GM18517 (cell line): ENCODE measurements at regions not wholly inside any gene's neighbourhood (a gene's known extent, or its start where the extent isn't known, plus 50 kb on each side); places are given as distances from the start of the nearest gene placed in this dataset.

Source experiments
- ATAC-seq: cut with Tn5 transposase; IDR thresholded peaks from one replicate; pipeline ENCODE4 v1.9.1; 2021; ENCODE audit warnings: mild to moderate bottlenecking, moderate library complexity; ENCODE audit not compliant: unreplicated experiment

DNA sequence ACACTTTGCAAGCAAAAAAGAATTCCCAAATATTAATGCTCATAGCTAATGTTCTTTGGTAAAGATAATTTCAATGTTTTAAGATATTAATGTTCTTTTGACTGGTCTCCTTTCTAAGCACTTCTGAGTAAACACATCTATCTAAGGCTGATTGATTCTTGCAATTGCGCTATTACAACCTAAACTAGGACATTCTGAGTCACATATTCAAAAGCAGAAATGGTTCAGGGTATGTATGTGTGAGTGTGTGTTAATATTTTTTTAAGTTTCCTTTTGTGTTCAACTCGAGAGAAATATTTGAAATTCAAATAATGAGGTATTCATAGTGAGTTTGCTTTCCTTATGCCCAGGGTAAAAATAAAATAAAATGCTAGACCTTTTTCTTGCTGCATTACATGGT is 203.6 kb upstream of the GRIK3 start:
- ATAC-seq: no peak

DNA sequence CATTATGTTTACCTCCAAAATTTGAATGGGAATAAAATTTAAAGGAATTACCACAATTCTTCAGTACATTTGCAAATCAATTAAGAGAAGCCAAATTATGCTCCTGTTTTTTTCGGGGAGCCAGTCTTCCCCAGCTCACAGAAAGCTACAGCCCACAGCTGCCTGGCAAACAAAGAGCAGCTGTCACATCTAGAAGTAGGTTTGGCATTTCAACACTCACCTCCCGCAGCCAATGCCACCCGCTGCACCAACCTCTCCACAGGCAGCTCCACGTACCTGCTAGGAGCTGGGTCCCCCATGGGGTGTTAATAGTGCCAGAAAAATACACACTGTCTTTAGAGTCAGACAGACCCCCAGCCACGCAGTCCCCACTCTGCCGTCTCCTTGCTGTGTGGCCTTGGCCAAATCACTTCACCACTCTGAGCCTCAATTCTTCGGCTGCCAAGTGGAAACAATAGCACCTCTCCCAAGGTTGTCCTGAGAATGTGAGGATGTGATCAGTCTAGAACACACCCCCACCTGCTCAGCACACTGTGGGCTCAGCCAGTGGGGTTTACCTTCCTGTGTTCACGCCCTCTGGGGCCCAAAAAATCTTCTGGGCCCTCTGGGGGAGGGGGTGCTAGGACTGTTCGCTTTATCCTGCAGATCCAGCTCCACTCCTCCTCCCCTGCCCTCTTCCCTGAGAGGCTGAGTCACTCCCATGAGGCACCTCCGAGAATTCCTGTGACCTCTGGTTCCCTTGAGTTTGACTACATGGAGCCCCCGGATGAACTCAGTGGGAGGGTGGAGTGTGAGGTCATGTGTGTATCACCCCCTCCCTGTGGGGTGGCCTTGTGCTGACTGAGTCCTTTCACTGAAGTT is 204.3 kb upstream of the GRIK3 start:
- ATAC-seq: no peak

DNA sequence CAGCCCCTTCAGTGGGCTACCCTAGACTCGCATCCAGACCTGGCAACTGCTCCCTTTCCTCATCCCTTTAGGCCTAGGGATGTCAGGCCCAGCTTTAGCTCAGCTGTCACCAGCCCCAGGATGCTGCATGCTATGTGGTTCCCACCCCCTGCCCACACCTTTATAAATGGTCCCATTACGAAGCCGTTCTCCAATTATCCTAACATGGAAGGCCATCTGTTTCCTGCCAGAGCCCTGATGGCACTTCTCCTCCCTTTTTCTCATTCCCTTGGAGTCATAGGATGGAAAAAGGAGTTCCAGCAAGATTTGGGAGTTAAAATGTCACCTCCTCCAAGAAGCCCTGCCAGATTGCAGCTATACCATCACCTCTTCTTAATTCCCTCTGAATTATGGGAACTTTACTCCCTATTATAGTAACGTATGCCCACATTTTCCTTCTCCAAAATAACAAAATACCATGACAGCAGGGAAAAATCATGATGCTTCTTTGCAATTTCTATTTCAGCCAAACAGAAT is 205.0 kb upstream of the GRIK3 start:
- no peak for ATAC-seq

DNA sequence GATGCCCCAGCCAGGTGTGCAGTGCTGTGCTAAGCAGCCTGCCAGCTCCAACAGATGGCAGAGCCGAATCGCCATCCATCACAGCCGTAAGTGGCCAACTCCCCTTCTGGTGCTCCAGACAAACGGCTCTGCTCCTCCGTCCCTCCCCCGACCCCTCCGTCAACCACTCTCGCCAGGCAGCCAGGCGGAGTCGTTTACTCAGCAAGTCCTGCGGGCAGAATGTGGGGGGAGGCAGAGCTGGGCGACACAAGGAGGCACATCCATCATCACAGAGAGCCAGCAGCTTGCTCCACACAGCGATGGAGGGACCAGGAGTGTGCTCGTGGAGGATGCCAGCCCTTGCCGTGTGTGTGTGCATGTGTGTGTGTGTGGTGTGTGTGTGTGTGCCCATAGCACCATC is 206.6 kb upstream of the GRIK3 start:
- ATAC-seq: no peak

DNA sequence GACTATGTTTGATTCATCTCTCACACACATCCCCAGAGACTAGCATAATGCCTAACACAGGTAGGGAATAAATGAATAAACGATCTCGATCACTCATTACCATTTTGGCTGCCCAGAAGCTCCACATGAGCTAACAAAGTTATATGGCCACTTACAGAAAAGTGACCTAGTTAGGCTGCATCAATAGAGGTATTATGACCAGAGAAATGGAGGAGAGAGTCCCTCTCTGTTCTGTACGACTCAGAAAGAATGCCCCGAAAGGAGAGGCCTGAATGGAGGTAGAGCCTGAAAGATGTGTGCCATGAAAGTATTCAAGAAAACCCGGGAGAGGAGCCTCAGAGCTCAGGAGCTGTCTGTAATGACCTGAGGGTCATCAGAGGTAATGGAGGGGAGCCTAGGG is 208.2 kb upstream of the GRIK3 start:
- no peak for ATAC-seq

DNA sequence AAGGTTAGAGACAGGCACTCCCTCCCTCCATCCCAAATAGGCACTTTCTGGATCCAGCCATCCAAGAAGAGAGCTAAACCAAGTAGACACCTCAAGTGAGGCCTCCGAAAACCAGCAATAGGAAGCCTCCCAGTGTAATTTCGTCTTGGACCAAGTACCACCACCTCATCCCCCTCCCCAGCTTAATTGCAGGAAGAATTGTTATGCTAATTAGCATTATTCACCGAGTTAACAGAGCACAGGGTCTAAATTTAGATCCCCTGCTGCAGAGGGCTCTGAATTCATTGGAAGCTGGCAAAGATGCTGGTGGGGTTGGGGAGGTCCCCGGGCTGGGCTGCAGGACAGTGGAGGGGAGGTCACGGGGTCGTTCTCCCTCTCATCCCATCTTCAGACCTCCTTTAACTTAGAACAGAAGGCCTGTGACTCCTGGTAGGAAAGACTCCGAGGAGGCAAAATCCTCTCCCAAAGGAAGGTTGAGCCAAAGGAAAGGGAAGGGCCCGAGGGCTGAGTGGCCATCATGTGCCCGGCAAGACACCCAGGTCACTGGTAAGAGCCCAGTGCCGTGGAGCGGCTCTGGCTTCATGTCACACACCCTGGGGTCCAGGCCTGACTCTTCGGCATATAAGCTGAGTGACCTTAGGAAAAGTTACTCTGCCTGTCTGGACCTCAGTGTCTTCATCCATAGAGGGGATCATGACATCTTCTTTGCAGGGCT is 209.2 kb upstream of the GRIK3 start:
- no peak for ATAC-seq

DNA sequence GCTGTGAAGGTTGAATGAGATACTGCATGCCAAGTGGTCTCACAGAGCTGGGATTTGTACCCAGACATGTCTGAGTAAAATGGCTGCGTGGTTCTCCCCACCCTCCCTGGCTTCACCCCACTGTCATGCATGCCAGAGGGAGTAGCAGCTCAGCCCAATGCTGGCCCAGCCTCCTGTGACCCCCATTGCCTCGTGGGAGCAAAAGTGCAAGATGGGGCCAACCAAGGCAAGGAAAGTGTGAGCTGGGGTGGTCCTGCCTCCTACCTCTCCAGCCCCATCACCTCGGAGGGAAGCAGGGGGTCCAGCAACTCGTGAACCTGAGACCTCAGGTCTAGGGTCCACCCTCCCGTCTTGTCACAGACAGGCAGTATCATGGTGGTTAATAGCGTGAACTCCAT is 209.8 kb upstream of the GRIK3 start:
- ATAC-seq: no peak

DNA sequence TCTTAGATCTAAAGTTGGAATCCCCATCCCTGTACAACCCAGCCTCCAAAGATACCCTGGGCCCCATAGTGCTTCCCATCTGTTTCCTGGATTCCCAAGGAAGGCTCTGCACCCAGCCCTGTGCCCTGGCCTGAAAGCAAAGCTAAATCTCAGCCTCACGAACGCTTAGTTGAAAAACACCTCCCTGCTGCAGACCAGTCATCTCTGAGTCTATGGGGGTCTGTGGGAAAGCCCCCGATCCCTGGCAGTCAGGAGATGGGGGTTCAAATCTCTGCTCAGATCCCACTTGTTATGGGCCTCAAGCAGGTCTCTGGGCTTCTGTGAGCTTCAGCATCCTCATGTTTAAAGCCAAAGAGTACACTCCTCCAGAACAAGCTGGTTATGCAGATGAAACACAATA is 210.5 kb upstream of the GRIK3 start:
- ATAC-seq: no peak

DNA sequence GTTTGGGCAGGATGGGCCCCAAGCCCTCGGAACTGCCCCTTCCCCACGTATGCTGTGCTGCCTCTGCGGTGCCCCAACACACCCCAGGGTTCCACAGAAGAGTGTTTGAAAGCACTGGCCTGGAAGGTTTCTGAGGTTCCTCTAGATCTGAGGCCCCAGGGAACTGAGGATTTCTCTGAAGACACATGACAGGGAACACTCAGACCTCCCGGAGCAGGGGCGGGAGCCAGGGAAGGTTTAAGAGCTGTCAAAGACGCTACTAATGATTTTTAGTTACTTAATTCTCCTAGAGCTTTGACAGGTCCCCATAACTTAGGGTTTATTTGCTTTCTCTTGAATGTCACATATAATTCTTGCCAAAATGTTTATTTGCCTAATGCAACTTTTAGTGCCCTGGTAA is 212.3 kb upstream of the GRIK3 start:
- no peak for ATAC-seq

DNA sequence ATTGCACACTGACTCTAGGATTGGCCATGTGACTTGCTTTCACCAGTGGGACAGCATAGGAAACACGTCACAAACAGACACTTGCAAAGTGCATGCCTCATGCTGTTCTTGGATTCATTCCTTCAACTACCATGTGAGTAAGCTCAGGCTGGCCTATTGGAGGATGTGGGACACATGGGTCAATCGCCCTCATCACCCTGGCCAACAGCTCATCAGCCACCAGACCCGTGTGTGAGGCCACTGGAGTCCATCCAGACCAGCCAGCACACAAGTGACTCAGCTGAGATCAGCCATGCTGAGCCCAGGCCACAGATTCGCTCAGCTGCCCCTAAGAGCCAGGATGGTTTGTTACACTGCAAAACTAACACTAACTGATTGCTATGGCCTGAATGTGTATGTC is 216.1 kb upstream of the GRIK3 start:
- no peak for ATAC-seq

DNA sequence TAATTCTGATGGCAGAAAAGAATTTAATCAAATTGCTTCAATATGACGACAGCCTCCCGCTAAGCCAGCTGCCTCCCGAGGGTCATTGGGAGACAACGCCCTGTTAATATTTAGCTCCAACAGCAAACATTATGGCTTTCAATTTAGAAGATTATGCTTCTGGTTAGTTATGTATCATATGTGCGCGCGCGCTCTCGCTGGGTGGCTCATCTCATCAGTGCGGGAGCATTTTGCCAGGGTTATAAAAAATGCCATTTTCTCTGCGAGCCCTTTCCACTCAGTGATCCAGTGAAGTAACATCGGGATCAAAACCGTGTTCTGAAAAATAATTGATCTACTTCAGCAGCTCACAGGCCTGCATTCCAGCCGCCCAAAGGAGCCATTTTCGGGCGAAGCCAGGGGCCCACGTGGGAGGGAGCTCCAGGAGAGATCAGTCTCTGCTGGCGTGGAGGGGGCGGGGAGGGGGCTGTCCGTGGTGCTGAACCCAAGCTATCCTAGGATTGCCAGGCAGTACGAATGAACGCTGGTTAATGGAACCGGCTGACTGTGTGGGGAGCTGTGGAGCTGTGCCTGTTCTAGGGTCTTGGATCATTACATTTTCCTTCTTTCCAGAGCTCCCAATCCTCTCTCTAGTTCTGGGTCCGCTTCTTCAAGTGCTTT is 219.1 kb upstream of the ZC3H12A start:
- ATAC-seq: no peak

DNA sequence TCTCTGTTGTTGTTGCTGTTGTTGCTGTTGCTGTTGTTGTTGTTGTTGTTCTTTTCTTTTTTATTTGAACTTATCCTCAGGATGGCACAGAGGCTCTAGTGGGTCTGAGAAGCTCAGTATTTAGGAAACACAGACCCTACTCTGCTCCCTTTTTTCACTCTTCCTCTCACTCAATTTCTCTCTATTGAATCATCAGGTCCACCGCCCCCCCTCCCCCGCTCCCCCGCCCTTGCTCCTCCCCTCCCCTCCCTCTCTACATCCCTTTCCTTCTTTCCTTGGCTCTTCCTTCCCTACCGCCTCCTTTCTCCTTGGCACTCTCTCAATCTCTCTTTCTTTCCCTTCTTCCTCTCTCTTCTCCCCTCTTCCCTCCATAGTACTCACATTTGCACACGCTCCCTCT is 218.5 kb upstream of the ZC3H12A start:
- ATAC-seq: no peak

DNA sequence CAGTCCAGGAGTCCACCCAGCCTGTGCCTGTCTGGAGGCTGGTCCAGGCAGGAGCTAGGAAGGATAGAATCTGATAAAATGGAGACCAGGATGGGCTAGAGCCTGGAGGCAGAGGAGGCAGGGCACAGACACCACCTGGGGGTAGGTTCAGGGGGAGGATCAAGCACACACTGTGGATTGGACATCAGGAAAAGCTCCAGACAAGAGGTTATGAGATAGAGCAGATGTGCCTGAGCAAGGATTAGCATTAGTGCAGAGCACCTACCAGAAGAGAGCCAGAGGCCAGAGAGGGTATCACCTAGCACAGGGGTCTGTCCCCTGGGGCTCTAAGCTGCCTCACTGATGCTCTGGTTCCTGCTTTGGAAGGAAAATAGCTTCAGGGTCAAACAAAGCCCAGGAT is 216.7 kb upstream of the ZC3H12A start:
- no peak for ATAC-seq

DNA sequence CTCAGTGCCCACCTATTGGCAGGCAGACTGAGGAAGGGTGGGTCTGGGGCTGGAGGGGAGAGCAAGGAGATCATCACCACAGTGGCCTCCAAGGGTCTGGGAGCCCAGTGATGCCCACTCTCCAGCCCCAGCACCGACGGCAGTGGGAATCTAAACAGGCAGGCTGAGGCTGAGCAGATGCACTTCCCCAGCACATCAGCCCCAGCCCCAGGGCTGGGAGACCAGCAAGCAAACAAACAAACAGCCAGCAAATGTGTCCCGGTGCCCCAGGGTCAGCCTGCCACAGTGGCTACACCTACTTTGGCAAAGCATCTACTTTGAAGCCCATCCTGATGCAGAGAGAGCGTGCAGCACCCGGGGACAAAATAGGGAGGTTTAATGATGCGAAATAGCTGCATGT is 216.3 kb upstream of the ZC3H12A start:
- ATAC-seq: no peak

DNA sequence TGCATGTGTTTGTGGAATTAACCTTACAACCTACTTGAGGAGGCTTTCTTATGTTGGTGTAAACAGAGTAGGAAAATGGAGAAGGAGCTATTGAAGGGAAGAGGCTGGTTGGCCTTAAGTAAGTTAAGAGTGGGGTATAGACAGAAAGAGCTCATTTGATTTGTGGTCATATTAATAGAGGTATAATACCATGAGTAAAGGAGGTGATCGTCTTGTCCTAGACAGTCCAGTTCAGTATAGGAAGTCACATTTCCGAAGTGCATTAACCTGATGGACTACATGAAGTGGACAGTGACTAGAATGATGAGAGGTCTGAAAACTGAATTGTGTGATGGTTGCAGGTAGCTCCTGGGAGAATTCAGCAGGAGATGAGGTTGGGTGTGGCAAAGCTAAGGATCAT is 215.4 kb upstream of the ZC3H12A start:
- ATAC-seq: no peak

DNA sequence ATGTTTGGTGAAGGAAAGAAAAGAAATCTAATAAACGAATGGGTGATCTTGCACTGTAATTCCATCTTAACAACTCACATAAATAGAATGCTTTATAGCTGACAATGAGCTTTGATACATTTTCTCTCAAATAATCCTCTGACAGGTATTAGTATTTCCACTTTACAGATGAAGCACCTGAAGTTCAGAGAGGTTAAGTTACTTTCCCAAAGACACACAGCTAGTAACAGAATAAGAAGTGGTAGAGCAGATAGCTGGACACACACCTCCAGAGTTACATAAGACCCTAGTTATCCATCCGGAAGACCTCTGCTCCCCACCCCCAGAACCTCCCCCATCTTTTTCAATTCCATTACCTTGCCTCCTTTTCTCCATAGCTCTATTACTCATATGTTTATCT is 213.3 kb upstream of the ZC3H12A start:
- no peak for ATAC-seq

DNA sequence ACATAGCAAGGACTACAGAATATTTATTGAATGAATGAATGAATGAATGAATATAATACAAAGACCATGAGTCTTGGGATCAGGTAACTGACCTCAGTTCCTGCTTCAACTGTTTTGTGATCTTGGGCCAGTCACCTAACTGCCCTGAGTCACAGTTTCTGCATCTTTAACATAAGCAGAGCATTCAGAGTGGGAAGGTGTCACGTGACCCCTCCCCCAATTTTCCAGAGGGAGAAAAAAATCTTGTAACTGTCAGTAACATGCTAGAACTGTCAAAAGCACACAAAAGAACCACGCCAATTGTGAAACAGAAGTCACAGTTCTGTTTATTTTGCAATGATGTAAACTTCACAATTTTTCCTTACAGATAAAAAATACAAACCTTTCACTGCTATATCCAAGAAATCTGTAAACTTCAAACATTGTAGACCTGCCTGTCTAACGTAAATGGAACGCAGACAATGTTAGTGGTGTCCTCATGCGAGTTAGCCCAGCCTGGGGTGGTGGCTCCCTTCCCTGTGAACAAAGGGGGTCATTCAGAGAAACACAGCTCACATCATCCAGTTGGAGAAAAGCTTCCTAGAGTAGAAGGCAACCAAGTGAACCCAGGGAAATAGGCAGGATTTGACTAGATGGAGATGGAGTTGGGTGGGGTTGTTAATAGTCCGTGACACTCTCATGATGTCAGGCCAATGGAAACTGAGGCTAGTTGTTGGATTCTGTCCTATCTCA is 211.8 kb upstream of the ZC3H12A start:
- ATAC-seq: no peak

DNA sequence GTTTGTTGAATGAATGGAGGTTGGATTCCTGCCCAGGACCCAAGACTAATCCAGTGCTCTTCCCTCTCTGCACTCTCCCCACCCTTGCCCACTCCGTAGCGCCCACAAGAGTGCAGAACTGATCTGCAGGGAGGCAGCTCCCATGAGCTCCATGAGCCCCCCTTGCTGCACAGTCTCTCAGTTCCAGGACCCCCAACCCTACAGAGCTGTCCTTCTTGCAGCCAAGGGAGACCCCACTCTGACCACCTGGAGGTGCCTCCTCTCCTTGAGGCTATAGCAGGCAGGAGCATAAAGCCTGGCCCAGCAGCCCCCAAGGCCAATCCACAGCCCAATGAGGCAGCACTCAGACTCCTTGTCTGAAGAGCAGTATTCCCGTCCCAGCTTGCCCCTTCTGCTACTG is 209.2 kb upstream of the ZC3H12A start:
- no peak for ATAC-seq

DNA sequence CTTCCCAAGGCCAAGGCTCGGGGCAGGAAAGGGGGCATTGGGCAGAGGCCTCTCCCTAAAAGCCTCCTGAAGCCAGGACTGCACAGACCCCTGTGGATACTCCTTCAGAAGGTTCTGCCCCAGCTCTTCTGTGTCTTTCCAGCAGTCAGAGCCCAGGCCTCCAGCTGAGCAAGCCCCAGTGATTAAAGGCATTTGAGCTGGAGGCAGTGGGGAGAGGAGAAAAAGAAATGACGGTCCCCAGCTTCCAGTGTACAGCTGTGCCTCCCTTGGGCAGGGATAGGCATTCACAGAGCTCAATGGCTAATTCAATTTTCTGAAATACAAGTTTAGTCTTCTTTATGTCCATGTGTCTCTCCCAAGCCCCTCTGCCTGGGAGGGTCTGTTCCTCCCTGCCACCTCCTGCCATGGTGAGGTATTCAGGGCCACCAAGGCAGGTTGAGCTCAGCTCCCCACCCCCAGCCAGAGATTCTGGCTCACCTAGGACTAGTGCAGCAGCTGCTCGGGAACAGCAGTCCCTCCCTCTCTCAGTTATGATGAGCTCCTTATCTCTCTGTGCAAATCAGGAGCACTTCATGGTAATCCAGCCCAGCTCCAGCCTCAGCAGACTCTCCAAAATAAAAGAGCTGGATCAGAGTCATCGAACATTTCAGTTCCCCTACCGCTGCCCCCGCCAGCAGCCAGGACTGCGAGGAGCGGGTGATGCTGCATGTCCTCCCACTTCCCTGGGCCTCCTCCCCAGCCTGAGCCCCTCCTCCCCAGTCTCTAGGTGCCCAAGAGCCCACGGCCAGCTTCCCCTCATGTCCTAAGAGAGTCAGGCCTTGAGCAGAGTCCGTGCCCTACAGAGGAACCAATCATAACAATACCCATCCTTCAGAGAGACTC is 208.4 kb upstream of the ZC3H12A start:
- ATAC-seq: no peak
